NT2/D1 (cell line): ENCODE measurements at regions not wholly inside any gene's neighbourhood (a gene's known extent, or its start where the extent isn't known, plus 50 kb on each side); places are given as distances from the start of the nearest gene placed in this dataset.

Source experiments
- DNase-seq: peaks from one replicate; pipeline ENCODE4 v3.0.0-alpha.2; 2011; ENCODE audit warnings: low read depth, low spot score
- H3K27me3 ChIP-seq: 2 replicates; pipeline ENCODE4 v1.6.0; 2011; ENCODE audit warnings: mild to moderate bottlenecking; ENCODE audit not compliant: insufficient read length, insufficient read depth
- H3K36me3 ChIP-seq: 2 replicates; pipeline ENCODE4 v1.6.1; 2011; ENCODE audit warnings: mild to moderate bottlenecking, low read length, mixed read lengths; ENCODE audit not compliant: insufficient read depth, insufficient read length
- H3K4me1 ChIP-seq: 2 replicates; pipeline ENCODE4 v1.5.1; 2011; ENCODE audit not compliant: insufficient read depth, insufficient read length
- H3K4me3 ChIP-seq: 2 replicates; pipeline ENCODE4 v1.5.1; 2011; ENCODE audit warnings: low read depth; ENCODE audit not compliant: insufficient read length
- H3K9ac ChIP-seq: 2 replicates; pipeline ENCODE4 v1.6.0; 2011; ENCODE audit warnings: low read depth; ENCODE audit not compliant: insufficient read length
- H3K9me3 ChIP-seq: 2 replicates; pipeline ENCODE4 v1.5.1; 2011; ENCODE audit warnings: mild to moderate bottlenecking, low read length; ENCODE audit not compliant: insufficient read depth
- SUZ12 ChIP-seq: IDR thresholded peaks from 2 replicates; pipeline ENCODE4 v1.6.1; 2011; ENCODE audit not compliant: insufficient read length, insufficient read depth; ENCODE audit errors: extremely low read depth
- YY1 ChIP-seq: IDR thresholded peaks from 2 replicates; pipeline ENCODE4 v1.6.1; 2011; ENCODE audit not compliant: insufficient read length, insufficient read depth
- ZNF274 ChIP-seq: IDR thresholded peaks from 2 replicates; pipeline ENCODE4 v1.6.1; 2011; ENCODE audit warnings: mild to moderate bottlenecking, low read depth, low read length

GRCh38 chr3:159146392-159146791, 344.5 kb downstream of the MFSD1 start:
- Histone ChIP-seq H3K9ac (no peak overlapping the region), H3K4me3 (no peak overlapping the region), H3K9me3 (no peaks in the 10 kb centered on the region), H3K4me1 (no peaks in the 10 kb centered on the region), H3K27me3 (no peaks in the 10 kb centered on the region), H3K36me3 (no peaks in the 10 kb centered on the region)
- TF ChIP-seq YY1 (no peak), ZNF274 (no peak), SUZ12 (no peak)
- no peak for DNase-seq

- H3K9me3 ChIP-seq = no peaks in the 10 kb centered on the region
- no peak for DNase-seq
- no peak overlapping the region for H3K9ac ChIP-seq
- TF ChIP-seq SUZ12 = no peak
- no peak for TF ChIP-seq YY1
- TF ChIP-seq ZNF274 = no peak
- H3K4me1 ChIP-seq = no peaks in the 10 kb centered on the region
- no peaks in the 10 kb centered on the region for H3K36me3 ChIP-seq
- no peak overlapping the region for H3K4me3 ChIP-seq
- H3K27me3 ChIP-seq = no peaks in the 10 kb centered on the region
Observed at GRCh38 chr3:159146856-159147435, 345.1 kb downstream of the MFSD1 start.

GRCh38 chr3:159147813-159148212, 346.0 kb downstream of the MFSD1 start:
- H3K27me3 ChIP-seq = no peaks in the 10 kb centered on the region
- H3K9ac ChIP-seq = no peak overlapping the region
- no peak overlapping the region for H3K4me3 ChIP-seq
- H3K9me3 ChIP-seq = no peaks in the 10 kb centered on the region
- TF ChIP-seq ZNF274 (no peak), YY1 (no peak), SUZ12 (no peak)
- no peaks in the 10 kb centered on the region for H3K4me1 ChIP-seq
- H3K36me3 ChIP-seq = no peaks in the 10 kb centered on the region
- no peak for DNase-seq

- no peak for DNase-seq
Observed at GRCh38 chr3:159148466-159148865, 346.6 kb downstream of the MFSD1 start.

GRCh38 chr3:159149131-159149530, 347.3 kb downstream of the MFSD1 start:
- H3K4me3 ChIP-seq = no peak overlapping the region
- TF ChIP-seq ZNF274 (no peak), SUZ12 (no peak), YY1 (no peak)

More at GRCh38 chr3:159148466-159148865, 346.6 kb downstream of the MFSD1 start:
- H3K9me3 ChIP-seq = no peaks in the 10 kb centered on the region
- no peaks in the 10 kb centered on the region for H3K27me3 ChIP-seq
- no peak overlapping the region for H3K4me3 ChIP-seq
- H3K36me3 ChIP-seq = no peaks in the 10 kb centered on the region
- TF ChIP-seq ZNF274 = no peak
- TF ChIP-seq YY1 = no peak
- no peak for TF ChIP-seq SUZ12
- H3K4me1 ChIP-seq = no peaks in the 10 kb centered on the region
- no peak overlapping the region for H3K9ac ChIP-seq

GRCh38 chr3:159149633-159150032, 347.8 kb downstream of the MFSD1 start:
- DNase-seq = no peak
- H3K9ac ChIP-seq = no peak overlapping the region
- H3K4me1 ChIP-seq = no peaks in the 10 kb centered on the region
- H3K9me3 ChIP-seq = no peaks in the 10 kb centered on the region
- no peaks in the 10 kb centered on the region for H3K36me3 ChIP-seq
- H3K4me3 ChIP-seq = no peak overlapping the region
- TF ChIP-seq ZNF274 = no peak
- no peak for TF ChIP-seq YY1
- no peaks in the 10 kb centered on the region for H3K27me3 ChIP-seq

More at GRCh38 chr3:159149131-159149530, 347.3 kb downstream of the MFSD1 start:
- Histone ChIP-seq H3K4me1 (no peaks in the 10 kb centered on the region), H3K27me3 (no peaks in the 10 kb centered on the region), H3K9ac (no peak overlapping the region), H3K9me3 (no peaks in the 10 kb centered on the region), H3K36me3 (no peaks in the 10 kb centered on the region)
- DNase-seq = no peak

GRCh38 chr3:159150180-159150579, 348.3 kb downstream of the MFSD1 start:
- Histone ChIP-seq H3K27me3 (no peaks in the 10 kb centered on the region), H3K36me3 (no peaks in the 10 kb centered on the region)
- no peak for DNase-seq

More at GRCh38 chr3:159150180-159150579, 348.3 kb downstream of the MFSD1 start:
- TF ChIP-seq ZNF274 (no peak), SUZ12 (no peak), YY1 (no peak)
- no peaks in the 10 kb centered on the region for H3K4me1 ChIP-seq
- H3K9ac ChIP-seq = no peak overlapping the region
- H3K4me3 ChIP-seq = no peak overlapping the region
- H3K9me3 ChIP-seq = no peaks in the 10 kb centered on the region
